GM18511 (cell line): ENCODE measurements at regions not wholly inside any gene's neighbourhood (a gene's known extent, or its start where the extent isn't known, plus 50 kb on each side); places are given as distances from the start of the nearest gene placed in this dataset.
"Not testable (repeated sequence)": the region's sequence is repeated elsewhere in the genome, so short reads cannot be mapped to it uniquely, and the experiment has no call there.

Source experiments
- ATAC-seq: cut with Tn5 transposase; IDR thresholded peaks from one replicate; pipeline ENCODE4 v1.9.1; 2021; ENCODE audit warnings: mild to moderate bottlenecking, moderate library complexity; ENCODE audit not compliant: unreplicated experiment

GRCh38 chr5:67827541-67827940, 388.0 kb upstream of the PIK3R1 start:
- ATAC-seq = no peak

- ATAC-seq = no peak
Observed at GRCh38 chr5:67824852-67825251, 390.7 kb upstream of the PIK3R1 start.

- ATAC-seq = no peak
Observed at GRCh38 chr5:67817652-67818051, 397.9 kb upstream of the PIK3R1 start.

- no peak for ATAC-seq
Observed at GRCh38 chr5:67816456-67816855, 399.1 kb upstream of the PIK3R1 start.

- ATAC-seq = no peak
Observed at GRCh38 chr5:67815455-67816391, 399.8 kb upstream of the PIK3R1 start.

- no peak for ATAC-seq
Observed at GRCh38 chr5:67814569-67815311, 400.8 kb upstream of the PIK3R1 start.

DNA sequence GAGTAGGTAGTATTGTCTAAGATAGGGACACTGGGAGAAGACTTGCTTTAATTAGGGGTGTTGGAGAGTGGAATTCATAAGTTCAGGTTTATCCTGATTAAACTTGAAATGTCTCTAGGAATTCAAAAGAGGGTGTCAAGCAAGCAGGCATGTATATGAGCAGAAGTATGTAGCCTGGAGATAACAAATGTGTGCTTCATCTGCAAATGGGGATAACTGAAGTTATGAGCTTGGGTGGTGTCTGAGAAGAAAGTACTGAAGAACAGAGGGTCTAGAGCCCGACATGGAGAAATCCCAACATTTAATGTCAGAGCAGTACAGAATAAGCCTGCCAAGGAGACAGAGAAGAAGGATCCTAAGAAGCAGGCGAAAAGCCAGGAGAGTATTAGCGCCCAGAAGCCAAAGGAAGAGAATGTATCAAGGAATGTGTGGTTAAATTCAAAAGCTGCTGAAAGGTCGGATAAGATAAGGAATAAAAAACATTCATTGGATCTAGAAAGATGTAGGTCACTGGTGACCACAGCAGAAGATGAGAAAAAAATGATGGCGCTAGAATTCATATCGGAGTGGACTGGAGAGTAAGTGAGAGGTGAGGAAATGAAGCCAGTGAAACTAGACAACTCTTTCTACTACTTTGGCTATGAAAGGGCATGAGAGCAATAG, 401.5 kb upstream of the PIK3R1 start:
- no peak for ATAC-seq

GRCh38 chr5:67809589-67809988, 406.0 kb upstream of the PIK3R1 start:
- no peak for ATAC-seq

DNA sequence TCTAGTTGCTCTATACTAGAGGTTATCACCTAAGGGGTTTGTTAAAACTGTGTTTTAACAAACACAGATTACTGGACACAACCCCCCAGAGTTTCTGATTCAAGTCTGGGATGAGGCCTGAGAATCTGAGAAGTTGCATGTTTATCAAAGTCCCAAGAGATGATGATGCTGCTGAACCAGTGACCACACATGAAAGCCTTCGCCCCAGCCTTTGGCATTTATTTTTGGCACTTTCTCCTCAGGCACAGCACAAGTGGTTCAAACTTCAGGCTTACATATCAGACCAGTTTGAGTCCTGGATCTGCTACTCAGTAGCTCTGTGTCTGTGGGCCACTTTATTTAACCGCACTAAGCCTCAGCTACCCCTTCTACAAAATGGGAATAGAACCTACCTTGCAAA, 407.2 kb upstream of the PIK3R1 start:
- ATAC-seq = no peak

DNA sequence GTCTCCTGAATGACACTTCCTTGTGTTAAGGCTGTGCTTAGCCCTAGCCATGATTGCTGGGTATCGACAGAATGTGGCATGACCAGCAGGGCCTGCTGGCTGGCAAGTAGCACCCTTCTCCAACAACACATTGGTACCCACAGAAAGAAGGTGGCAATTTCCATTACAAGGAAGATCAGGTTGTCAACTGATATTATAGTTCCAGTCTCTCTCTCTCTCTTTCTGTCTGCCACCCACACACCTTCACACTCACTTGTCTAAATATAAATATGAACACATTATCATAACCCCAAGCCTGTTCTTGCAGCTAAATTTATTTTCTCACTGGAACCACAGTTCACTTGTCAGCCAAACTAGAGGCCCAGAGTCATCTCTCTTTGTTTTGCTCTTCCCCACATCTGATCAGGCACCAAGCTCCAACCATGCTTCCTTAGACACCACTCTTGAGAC, 408.1 kb upstream of the PIK3R1 start:
- ATAC-seq = peak; percentile 57

DNA sequence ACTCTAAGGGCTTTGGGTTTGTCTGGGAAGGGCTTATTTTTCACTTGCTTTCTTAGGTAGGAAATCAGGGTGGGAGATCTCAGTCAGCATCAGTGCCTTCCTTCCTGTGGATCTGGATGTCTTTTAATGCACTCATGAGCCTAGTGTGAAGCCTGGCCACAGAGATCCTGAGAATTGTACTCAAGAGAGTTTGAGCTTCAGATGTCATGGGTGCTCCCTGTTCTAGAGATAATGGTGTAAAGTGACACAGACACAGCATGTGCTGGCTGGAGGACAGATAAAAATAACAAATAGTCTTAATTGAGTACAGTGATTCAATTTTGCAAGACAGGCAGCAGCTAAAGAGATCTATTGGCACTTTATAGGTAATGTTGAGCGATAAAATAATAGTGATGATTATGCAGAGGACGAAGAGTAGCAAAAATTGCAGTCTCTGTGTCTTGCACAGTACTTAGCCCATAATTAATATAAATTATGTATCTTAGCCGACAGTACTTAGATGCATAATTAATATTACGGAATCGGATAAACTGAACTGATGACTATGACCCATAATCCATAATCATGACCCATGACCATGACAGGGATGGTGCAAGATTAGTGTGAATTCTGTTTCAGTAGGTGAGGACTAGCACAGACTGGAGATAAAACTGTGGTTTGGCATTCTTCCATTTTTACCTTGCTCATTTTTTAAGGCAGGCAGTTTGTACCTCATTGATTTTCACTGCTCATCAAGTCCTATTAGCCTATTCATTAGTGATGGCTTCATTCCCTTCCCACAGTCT, 408.7 kb upstream of the PIK3R1 start:
- ATAC-seq = peak; percentile 9

- no peak for ATAC-seq
Observed at GRCh38 chr5:67805666-67806348, 409.7 kb upstream of the PIK3R1 start.

GRCh38 chr5:67802766-67803165, 412.8 kb upstream of the PIK3R1 start:
- ATAC-seq = peak; percentile 65

DNA sequence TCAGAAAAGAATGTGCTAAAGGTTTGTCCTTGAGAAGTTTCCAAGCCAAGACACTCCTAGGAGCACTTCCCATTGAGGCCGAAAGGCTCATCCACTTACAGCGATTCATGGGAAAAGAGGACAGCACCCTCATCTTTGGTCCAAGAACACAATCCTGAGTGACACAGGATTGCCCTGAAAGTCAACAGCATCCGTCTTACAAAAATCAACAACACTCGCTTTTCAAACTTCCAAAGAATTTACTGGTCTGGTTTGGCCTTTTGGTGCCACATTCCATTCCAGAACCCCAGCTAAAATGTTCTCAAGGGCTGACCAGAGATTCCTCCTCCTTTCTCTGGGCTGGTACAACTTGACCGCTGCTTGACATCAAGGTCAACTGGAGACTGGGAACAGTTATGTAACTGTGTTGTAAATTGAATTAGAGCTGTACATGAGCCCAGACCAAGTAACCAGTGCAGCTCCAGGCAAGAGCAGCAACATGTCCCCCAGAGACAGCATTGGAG, 415.8 kb upstream of the PIK3R1 start:
- ATAC-seq = no peak

DNA sequence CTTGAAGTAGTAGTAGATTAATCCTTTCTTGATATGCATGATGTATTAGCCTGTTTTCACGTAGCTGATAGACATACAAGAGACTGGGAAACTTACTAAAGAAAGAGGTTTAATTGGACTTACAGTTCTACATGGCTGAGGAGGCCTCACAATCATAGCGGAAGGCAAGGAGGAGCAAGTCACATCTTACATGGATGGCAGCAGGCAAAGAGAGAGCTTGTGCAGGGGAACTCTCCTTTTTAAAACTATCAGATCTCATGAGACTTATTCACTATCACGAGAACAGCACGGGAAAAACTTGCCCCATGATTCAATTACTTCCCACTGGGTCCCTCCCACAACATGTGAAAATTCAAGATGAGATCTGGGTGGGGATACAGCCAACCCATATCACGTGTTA, 417.1 kb upstream of the PIK3R1 start:
- not testable (repeated sequence) for ATAC-seq

- ATAC-seq = no peak
Observed at GRCh38 chr5:67795781-67796477, 419.6 kb upstream of the PIK3R1 start.

DNA sequence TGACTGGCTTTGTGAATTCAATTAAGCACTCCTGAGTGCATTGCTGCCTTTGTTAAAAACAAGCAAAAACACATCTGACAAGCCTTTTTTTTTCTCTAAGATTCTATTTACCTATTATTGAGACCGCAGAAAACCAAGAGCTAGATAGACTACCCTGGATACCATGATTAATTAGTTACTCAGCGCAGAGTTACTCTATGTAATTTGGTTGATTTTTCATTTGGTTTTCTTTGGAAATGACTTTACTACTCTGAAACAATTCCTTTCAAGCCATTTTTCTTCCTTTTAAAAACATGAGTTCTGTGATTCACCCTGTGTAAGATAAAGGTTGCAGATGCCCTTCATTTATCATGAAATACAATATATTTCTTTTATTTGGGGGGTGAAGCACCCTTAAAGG, 421.6 kb upstream of the PIK3R1 start:
- ATAC-seq = no peak

DNA sequence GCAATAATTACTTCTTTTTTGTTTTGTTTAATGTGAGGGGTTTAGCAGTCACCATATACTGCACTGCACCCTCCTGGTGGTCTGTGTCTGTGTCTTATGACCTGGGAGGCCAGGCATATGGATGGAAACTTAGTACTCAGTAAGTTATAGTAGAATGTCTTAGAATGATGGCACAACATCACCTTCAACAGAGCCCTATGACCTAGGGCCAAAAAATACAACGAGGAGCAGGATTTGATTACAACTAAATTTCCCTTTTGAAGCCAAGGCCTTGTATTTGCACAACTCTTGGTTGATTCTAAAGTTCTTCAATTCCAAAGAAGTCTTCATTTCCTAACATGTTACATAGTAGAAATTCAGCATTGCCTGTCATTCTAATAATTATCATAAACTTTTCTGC, 422.1 kb upstream of the PIK3R1 start:
- ATAC-seq = no peak

GRCh38 chr5:67792891-67793290, 422.7 kb upstream of the PIK3R1 start:
- no peak for ATAC-seq
